GM18505 (cell line): ENCODE measurements at regions not wholly inside any gene's neighbourhood (a gene's known extent, or its start where the extent isn't known, plus 50 kb on each side); places are given as distances from the start of the nearest gene placed in this dataset.

ENCODE experiments used
- ATAC-seq: cut with Tn5 transposase; IDR thresholded peaks from one replicate; pipeline ENCODE4 v1.9.1; 2021; ENCODE audit not compliant: unreplicated experiment
- POLR2A ChIP-seq: IDR thresholded peaks from 4 replicates; pipeline ENCODE4 v1.6.1; 2011; ENCODE audit warnings: borderline replicate concordance; ENCODE audit not compliant: insufficient read depth, insufficient read length; ENCODE audit errors: extremely low read depth

- no peak for ATAC-seq
- no peak for TF ChIP-seq POLR2A
These were observed 1262.9 kb downstream of the FSCB start for GRCh38 chr14:43244142-43244625.

GRCh38 chr14:43243168-43243567 lies 1263.9 kb downstream of the FSCB start:
- no peak for TF ChIP-seq POLR2A
- ATAC-seq, result no peak

GRCh38 chr14:43232261-43232660 lies 1274.8 kb downstream of the FSCB start:
- TF ChIP-seq POLR2A, result no peak

GRCh38 chr14:43215524-43215923 lies 1291.6 kb downstream of the FSCB start:
- TF ChIP-seq POLR2A, result no peak
- ATAC-seq, result no peak

More at GRCh38 chr14:43232261-43232660, 1274.8 kb downstream of the FSCB start:
- ATAC-seq, result no peak

- no peak for TF ChIP-seq POLR2A
- no peak for ATAC-seq
These were observed 1299.9 kb downstream of the FSCB start for GRCh38 chr14:43207189-43207588.

GRCh38 chr14:43204816-43205215 lies 1302.3 kb downstream of the FSCB start:
- no peak for ATAC-seq
- no peak for TF ChIP-seq POLR2A

- TF ChIP-seq POLR2A, result no peak
- no peak for ATAC-seq
These were observed 1306.6 kb downstream of the FSCB start for GRCh38 chr14:43200519-43200918.

DNA sequence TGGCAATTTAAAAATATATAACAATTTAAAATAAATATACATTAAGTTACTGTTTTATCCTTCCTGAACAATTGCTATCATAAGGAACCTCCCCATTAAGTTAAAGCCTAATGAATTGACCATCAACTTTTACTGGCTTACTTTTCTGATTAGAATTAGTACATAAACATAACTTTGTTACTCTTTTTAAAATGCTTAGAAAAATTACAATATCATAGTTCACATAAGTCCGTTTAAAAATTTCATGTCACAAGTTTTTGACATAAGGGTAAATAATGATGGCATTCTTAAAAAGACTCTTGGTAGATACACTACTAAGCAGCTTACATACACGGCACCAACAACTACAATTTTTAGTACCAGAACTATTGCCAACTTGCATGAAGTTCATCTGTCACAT lies 1308.6 kb downstream of the FSCB start:
- no peak for TF ChIP-seq POLR2A
- ATAC-seq, result no peak

DNA sequence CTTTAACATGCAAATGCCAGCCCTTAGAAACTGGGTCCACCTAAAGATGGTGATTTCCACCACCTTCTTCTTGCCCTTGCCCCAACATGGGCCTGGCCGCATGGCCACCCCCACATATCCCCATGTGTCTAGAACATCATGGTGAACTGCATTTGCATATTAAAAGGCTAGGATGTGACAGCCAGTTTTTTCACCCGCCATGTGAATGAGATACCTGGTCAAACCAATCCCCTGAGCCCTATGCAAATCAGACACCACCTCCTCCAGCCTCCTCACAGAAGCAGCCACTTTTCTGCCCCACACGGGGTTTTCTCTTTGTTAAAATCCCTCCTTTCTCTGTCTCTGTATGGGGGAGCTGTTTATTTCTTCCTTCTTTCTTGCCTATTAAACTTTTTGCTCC lies 1322.5 kb downstream of the FSCB start:
- ATAC-seq, result no peak
- TF ChIP-seq POLR2A, result no peak

DNA sequence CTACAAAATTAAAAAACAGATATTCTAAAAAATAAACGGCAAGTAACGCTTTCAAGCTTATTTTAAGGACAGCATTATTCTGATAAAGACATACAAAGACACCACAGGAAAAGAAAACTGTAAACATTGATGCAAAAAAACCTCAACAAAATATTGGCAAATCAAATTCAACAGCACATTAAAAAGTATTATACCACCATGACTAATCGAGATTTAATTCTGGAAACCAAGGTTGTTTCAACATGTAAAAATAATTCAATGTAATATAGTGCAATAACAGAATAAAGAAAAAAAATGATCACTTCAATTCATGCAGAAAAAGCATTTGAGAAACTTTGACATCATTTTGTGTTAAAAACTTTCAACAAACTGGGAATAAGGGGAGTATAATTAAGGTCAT lies 1323.2 kb downstream of the FSCB start:
- TF ChIP-seq POLR2A, result no peak
- ATAC-seq, result no peak

DNA sequence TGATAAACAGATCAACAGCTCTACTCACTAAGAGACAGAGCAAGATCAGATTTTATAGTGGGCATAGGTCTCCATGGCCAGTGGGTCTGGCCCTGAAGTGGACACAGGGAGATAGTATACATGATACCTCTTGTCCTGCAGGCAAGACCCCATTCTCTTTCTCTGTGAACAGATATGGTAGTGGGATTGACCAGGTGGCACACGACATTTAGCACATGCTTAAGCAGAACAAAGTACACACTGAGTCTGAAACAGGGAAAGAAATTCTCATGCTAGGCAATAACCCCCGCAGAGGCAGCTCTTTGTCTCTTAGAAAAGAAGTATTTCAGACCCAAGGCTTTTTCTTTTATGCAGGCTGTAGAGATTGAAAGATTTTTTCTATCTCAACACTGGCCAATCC lies 1331.2 kb downstream of the FSCB start:
- no peak for ATAC-seq
- no peak for TF ChIP-seq POLR2A

GRCh38 chr14:43172899-43173548 lies 1334.1 kb downstream of the FSCB start:
- no peak for ATAC-seq
- no peak for TF ChIP-seq POLR2A

- ATAC-seq, result no peak
These were observed 1337.4 kb downstream of the FSCB start for GRCh38 chr14:43169722-43170121.

GRCh38 chr14:43168371-43168925 lies 1338.6 kb downstream of the FSCB start:
- no peak for ATAC-seq
- no peak for TF ChIP-seq POLR2A

More at GRCh38 chr14:43169722-43170121, 1337.4 kb downstream of the FSCB start:
- TF ChIP-seq POLR2A, result no peak
